K562 (cell line): ENCODE measurements at regions not wholly inside any gene's neighbourhood (a gene's known extent, or its start where the extent isn't known, plus 50 kb on each side); places are given as distances from the start of the nearest gene placed in this dataset.

ENCODE experiments used
- ATAC-seq: fragments of 200-7000 bp; cut with Tn5 transposase; 3 replicates; pipeline ENCODE4 v1.9.1; 2020; ENCODE audit warnings: moderate library complexity
- BruUV-seq: library from RNA; stranded (reverse); fragments of 400-500 nt; replicated peaks from 2 replicates; lab custom pipeline; 2021; lab: Mats Ljungman, UMichigan
- CTCF ChIA-PET: fragments of 300-600 bp; formaldehyde crosslinking; extraction: SDS; loops from one replicate; lab custom pipeline; 2021; ENCODE audit warnings: low intra/inter-chr PET ratio; lab: Yijun Ruan, JAX
- POLR2A ChIA-PET: fragments of 300-600, 350-650 bp; sonication (Branson Sonifier 250); formaldehyde crosslinking; extraction: SDS; loops from one replicate; lab custom pipeline; 2021; ENCODE audit warnings: antibody characterized with exemption, inconsistent platforms; lab: Yijun Ruan, JAX
- DNase-seq, 4 experiments: peaks; one replicate each; pipeline versions ENCODE4 v3.0.0 to v3.0.0-alpha.2; 2011 to 2018; ENCODE audit warnings: low spot score in 3 of 4, mixed read lengths in 3 of 4; ENCODE audit errors: extremely low read depth in 1 of 4
- FAIRE-seq: peaks from 2 replicates; lab custom pipeline; 2011; peaks lifted over from hg19 to GRCh38; lab: Jason Lieb, UNC
- H2AFZ ChIP-seq: 2 replicates; pipeline ENCODE4 v1.6.0; 2011; ENCODE audit warnings: low read depth, low read length, control low read depth, inconsistent platforms
- H3K27ac ChIP-seq: fragments of 200-600 bp; 3 replicates; pipeline ENCODE4 v1.8.0; 2011; ENCODE audit warnings: low read depth, mild to moderate bottlenecking, control low read depth, inconsistent platforms, low read length, moderate library complexity, mixed read lengths; ENCODE audit errors: extremely low read depth
- H3K27me3 ChIP-seq, 2 experiments: fragments of 300-600 bp in 1 of 2; 2 replicates in 1 of 2; 3 replicates in 1 of 2; pipeline versions ENCODE4 v1.6.0 to v1.8.0; 2011; ENCODE audit warnings: inconsistent platforms in 2 of 2, low read length in 2 of 2, mild to moderate bottlenecking in 1 of 2, mixed read lengths in 1 of 2, moderate library complexity in 1 of 2; ENCODE audit not compliant: control insufficient read depth in 2 of 2, insufficient read depth in 2 of 2
- H3K36me3 ChIP-seq: fragments of 300-600 bp; 3 replicates; pipeline ENCODE4 v1.8.0; 2011; ENCODE audit warnings: mild to moderate bottlenecking, low read length, inconsistent platforms; ENCODE audit not compliant: control insufficient read depth, insufficient read depth
- H3K4me1 ChIP-seq, 2 experiments: fragments of 200-600 bp in 1 of 2; replicated peaks in 1 of 2; 2 replicates in 1 of 2; 3 replicates in 1 of 2; pipeline versions ENCODE4 v1.5.1 to v1.8.0; 2011; ENCODE audit warnings: inconsistent platforms in 2 of 2, low read length in 2 of 2, mild to moderate bottlenecking in 1 of 2, mixed read lengths in 1 of 2, moderate library complexity in 1 of 2; ENCODE audit not compliant: control insufficient read depth in 2 of 2, insufficient read depth in 2 of 2
- H3K4me2 ChIP-seq: 2 replicates; pipeline ENCODE4 v1.6.1; 2011; ENCODE audit warnings: low read length, control low read depth, inconsistent platforms, mixed read lengths; ENCODE audit not compliant: insufficient read depth
- H3K4me3 ChIP-seq: fragments of 200-600 bp; sonication (generic), shearing (Covaris generic); 2 replicates; pipeline ENCODE4 v1.5.1; 2016; ENCODE audit warnings: control low read depth, inconsistent platforms
- H3K79me2 ChIP-seq: fragments of 200-600 bp; 3 replicates; pipeline ENCODE4 v1.8.0; 2011; ENCODE audit warnings: low read length, inconsistent platforms; ENCODE audit not compliant: control insufficient read depth, insufficient read depth
- H3K9ac ChIP-seq, 2 experiments: 2 replicates each; pipeline versions ENCODE4 v1.6.0 to v1.6.1; 2011; ENCODE audit warnings: low read depth in 2 of 2, low read length in 2 of 2, control low read depth in 1 of 2, inconsistent platforms in 1 of 2, mild to moderate bottlenecking in 1 of 2, mixed read lengths in 1 of 2; ENCODE audit not compliant: insufficient read depth in 1 of 2
- H3K9me1 ChIP-seq: one replicate; pipeline ENCODE4 v1.6.0; 2011; ENCODE audit warnings: inconsistent platforms, mild to moderate bottlenecking, low read length, moderate library complexity; ENCODE audit not compliant: control insufficient read depth, insufficient read depth
- H3K9me3 ChIP-seq: replicated peaks from 2 replicates; pipeline ENCODE4 v1.5.1; 2011; ENCODE audit warnings: low read depth, low read length, inconsistent platforms; ENCODE audit not compliant: control insufficient read depth, insufficient read depth
- H4K20me1 ChIP-seq: replicated peaks from 2 replicates; pipeline ENCODE4 v1.6.1; 2011; ENCODE audit warnings: low read length, inconsistent platforms, mixed read lengths; ENCODE audit not compliant: control insufficient read depth, insufficient read depth
- CBX1 ChIP-seq: sonication (generic); IDR thresholded peaks from 2 replicates; pipeline ENCODE4 v1.6.1; 2016; ENCODE audit warnings: antibody characterized with exemption, low read depth, mild to moderate bottlenecking
- CBX5 ChIP-seq: IDR thresholded peaks from 2 replicates; pipeline ENCODE4 v1.6.1; 2014; ENCODE audit warnings: low read depth, borderline replicate concordance
- KDM2B ChIP-seq: fragments of 250-450 bp; sonication (Bioruptor Pico); IDR thresholded peaks from 2 replicates; pipeline ENCODE4 v1.8.0; 2021; ENCODE audit warnings: mild to moderate bottlenecking, moderate library complexity
- WGBS: fragments of 100-300 bp; shearing (Covaris generic); methylation state at CpG from one replicate; pipeline ENCODE4 v1.1.6; 2016; ENCODE audit warnings: low coverage, mixed read lengths; ENCODE audit not compliant: insufficient coverage; ENCODE audit errors: missing lambda C conversion rate; 5-methylcytosine and 5-hydroxymethylcytosine counted together
- in situ Hi-C: fragments of 300-500 bp; cut with MboI; formaldehyde crosslinking; loops from 4 replicates; pipeline ENCODE4 v1.15.0; 2018; ENCODE audit warnings: inconsistent platforms, mixed read lengths
- intact Hi-C: fragments of 100-400 bp; cut with micrococcal nuclease; formaldehyde crosslinking; loops from 2 replicates; pipeline ENCODE4 v1.14.2; 2022

GRCh38 chr5:25669645-25670401 is 1025.0 kb upstream of the CDH10 start:
- Histone ChIP-seq H4K20me1 (no peaks in the 10 kb centered on the region), H3K4me3 (no peak overlapping the region), H3K27ac (no peak overlapping the region), H3K9ac (no peak overlapping the region), H3K9me3 (0 out of 2 replicates have a peak, but pooled peaks cover 2% of the 10 kb centered on the region), H3K79me2 (no peaks in the 10 kb centered on the region), H3K36me3 (no peaks in the 10 kb centered on the region), H3K9me1 (no peaks in the 10 kb centered on the region), H3K4me2 (no peak overlapping the region), H3K4me1 (no peaks in the 10 kb centered on the region), H2AFZ (no peak overlapping the region), H3K27me3 (no peaks in the 10 kb centered on the region)
- no peak for ATAC-seq
- 0% methylated on average over 1 of the region's 1 CpG for WGBS
- DNase-seq, result no peak
- intact Hi-C loops, result no loop called here
- no peak for TF ChIP-seq KDM2B (CRISPR knock-in tag)
- CTCF ChIA-PET, result no interaction called here
- FAIRE-seq, result no peak
- BruUV-seq, result no TSS peak
- POLR2A ChIA-PET, result no interaction called here
- in situ Hi-C loops, result no loop called here

DNA sequence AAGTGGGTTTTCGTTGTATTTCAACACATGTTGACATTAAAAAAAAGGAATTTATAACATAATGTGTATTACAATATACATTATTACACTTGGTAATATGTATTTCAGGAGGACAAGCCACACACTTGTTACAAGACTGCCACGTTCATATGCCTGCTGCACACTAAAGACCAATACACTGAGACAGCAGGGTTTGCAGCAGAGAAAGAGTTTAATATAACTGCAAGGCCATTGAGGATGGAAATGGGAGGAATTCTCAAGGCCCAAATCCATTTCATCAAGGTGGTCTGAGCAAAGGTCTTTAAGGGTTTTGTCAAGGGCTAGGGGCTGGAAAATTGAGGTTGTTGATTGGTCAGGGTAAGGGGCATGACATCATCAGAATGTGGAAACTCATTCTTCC is 1017.8 kb upstream of the CDH10 start:
- Histone ChIP-seq H3K27me3 (no peaks in the 10 kb centered on the region), H3K9ac (no peak overlapping the region), H3K4me1 (no peaks in the 10 kb centered on the region), H4K20me1 (no peaks in the 10 kb centered on the region), H3K9me1 (no peaks in the 10 kb centered on the region), H3K4me2 (no peak overlapping the region), H3K36me3 (no peaks in the 10 kb centered on the region), H3K79me2 (no peaks in the 10 kb centered on the region), H3K27ac (no peak overlapping the region), H2AFZ (no peak overlapping the region), H3K9me3 (no peaks in the 10 kb centered on the region), H3K4me3 (no peak overlapping the region)
- ATAC-seq (no peak), DNase-seq (no peak), FAIRE-seq (no peak)
- intact Hi-C loops (no loop called here), in situ Hi-C loops (no loop called here)
- no TSS peak for BruUV-seq
- TF ChIP-seq CBX5 (0 out of 2 replicates have a peak, but pooled peaks have one; percentile 62), CBX1 (no peak; the same call in 1 of the 2 replicates)
- 0% methylated on average over 2 of the region's 2 CpGs for WGBS
- ChIA-PET CTCF (no interaction called here), POLR2A (no interaction called here)
